Nephron progenitor cell (in vitro differentiated cells): ENCODE measurements at regions not wholly inside any gene's neighbourhood (a gene's known extent, or its start where the extent isn't known, plus 50 kb on each side); places are given as distances from the start of the nearest gene placed in this dataset.

ENCODE experiments used
- DNase-seq: peaks from one replicate; pipeline ENCODE4 v3.0.0; 2021
- H3K27ac Mint-ChIP-seq: 2 replicates; pipeline ENCODE4 v1.8.0; 2021; ENCODE audit warnings: mild to moderate bottlenecking, moderate library complexity, mixed read lengths
- H3K27me3 Mint-ChIP-seq: 2 replicates; pipeline ENCODE4 v1.8.0; 2021; ENCODE audit warnings: mild to moderate bottlenecking, low read depth, mixed read lengths; ENCODE audit not compliant: poor library complexity
- H3K36me3 Mint-ChIP-seq: 2 replicates; pipeline ENCODE4 v1.8.0; 2021; ENCODE audit warnings: low read depth, mixed read lengths
- H3K4me1 Mint-ChIP-seq: 2 replicates; pipeline ENCODE4 v1.8.0; 2021; ENCODE audit warnings: mixed read lengths
- H3K4me3 Mint-ChIP-seq: 2 replicates; pipeline ENCODE4 v1.8.0; 2021; ENCODE audit warnings: mild to moderate bottlenecking, moderate library complexity, mixed read lengths
- H3K9me3 Mint-ChIP-seq: 2 replicates; pipeline ENCODE4 v1.8.0; 2021; ENCODE audit warnings: mild to moderate bottlenecking, moderate library complexity, mixed read lengths
- CTCF ChIP-seq: fragments of 200-600 bp; sonication (generic); IDR thresholded peaks from 2 replicates; pipeline ENCODE4 v1.5.0; 2021; ENCODE audit warnings: antibody characterized with exemption

- H3K4me3 Mint-ChIP-seq, result no peak overlapping the region
- peaks cover 40% of the 10 kb centered on the region for H3K9me3 Mint-ChIP-seq
- peaks cover 18% of the 10 kb centered on the region for H3K4me1 Mint-ChIP-seq
- no peak overlapping the region for H3K27ac Mint-ChIP-seq
- no peaks in the 10 kb centered on the region for H3K36me3 Mint-ChIP-seq
- no peak for DNase-seq
- H3K27me3 Mint-ChIP-seq, result peaks cover 8% of the 10 kb centered on the region
- TF ChIP-seq CTCF, result no peak
Observed at GRCh38 chrX:69299951-69300714, 134.9 kb upstream of the PJA1 start.

- peaks cover 17% of the 10 kb centered on the region for H3K4me1 Mint-ChIP-seq
- no peak for DNase-seq
- H3K4me3 Mint-ChIP-seq, result no peak overlapping the region
- peaks cover 36% of the 10 kb centered on the region for H3K9me3 Mint-ChIP-seq
- TF ChIP-seq CTCF, result no peak
- peaks cover 8% of the 10 kb centered on the region for H3K27me3 Mint-ChIP-seq
- H3K36me3 Mint-ChIP-seq, result no peaks in the 10 kb centered on the region
- H3K27ac Mint-ChIP-seq, result no peak overlapping the region
Observed at GRCh38 chrX:69299285-69299684, 134.0 kb upstream of the PJA1 start.

- Mint-ChIP-seq H3K4me3 (no peak overlapping the region), H3K27ac (no peak overlapping the region), H3K36me3 (no peaks in the 10 kb centered on the region), H3K27me3 (peaks cover 8% of the 10 kb centered on the region), H3K9me3 (peaks cover 32% of the 10 kb centered on the region), H3K4me1 (peaks cover 22% of the 10 kb centered on the region)
- no peak for TF ChIP-seq CTCF
- DNase-seq, result no peak
Observed at GRCh38 chrX:69298466-69299140, 133.3 kb upstream of the PJA1 start.

GRCh38 chrX:69297506-69297905, 132.3 kb upstream of the PJA1 start:
- peaks cover 23% of the 10 kb centered on the region for H3K4me1 Mint-ChIP-seq
- H3K9me3 Mint-ChIP-seq, result peaks cover 36% of the 10 kb centered on the region
- DNase-seq, result no peak
- no peak overlapping the region for H3K4me3 Mint-ChIP-seq
- no peaks in the 10 kb centered on the region for H3K36me3 Mint-ChIP-seq
- TF ChIP-seq CTCF, result no peak
- no peak overlapping the region for H3K27ac Mint-ChIP-seq
- H3K27me3 Mint-ChIP-seq, result peaks cover 8% of the 10 kb centered on the region

GRCh38 chrX:69293776-69294601, 128.7 kb upstream of the PJA1 start:
- no peak for DNase-seq
- no peak overlapping the region for H3K4me3 Mint-ChIP-seq
- no peaks in the 10 kb centered on the region for H3K36me3 Mint-ChIP-seq
- peaks cover 38% of the 10 kb centered on the region for H3K4me1 Mint-ChIP-seq
- peaks cover 36% of the 10 kb centered on the region for H3K9me3 Mint-ChIP-seq
- peaks cover 11% of the 10 kb centered on the region for H3K27me3 Mint-ChIP-seq
- no peak for TF ChIP-seq CTCF
- no peak overlapping the region for H3K27ac Mint-ChIP-seq
